Islet precursor cell (in vitro differentiated cells): ENCODE measurements at regions not wholly inside any gene's neighbourhood (a gene's known extent, or its start where the extent isn't known, plus 50 kb on each side); places are given as distances from the start of the nearest gene placed in this dataset.
"Not testable (repeated sequence)": the region's sequence is repeated elsewhere in the genome, so short reads cannot be mapped to it uniquely, and the experiment has no call there.

Experiments used
- DNase-seq: peaks from one replicate; pipeline ENCODE4 v3.0.0-alpha.2; 2018

DNA sequence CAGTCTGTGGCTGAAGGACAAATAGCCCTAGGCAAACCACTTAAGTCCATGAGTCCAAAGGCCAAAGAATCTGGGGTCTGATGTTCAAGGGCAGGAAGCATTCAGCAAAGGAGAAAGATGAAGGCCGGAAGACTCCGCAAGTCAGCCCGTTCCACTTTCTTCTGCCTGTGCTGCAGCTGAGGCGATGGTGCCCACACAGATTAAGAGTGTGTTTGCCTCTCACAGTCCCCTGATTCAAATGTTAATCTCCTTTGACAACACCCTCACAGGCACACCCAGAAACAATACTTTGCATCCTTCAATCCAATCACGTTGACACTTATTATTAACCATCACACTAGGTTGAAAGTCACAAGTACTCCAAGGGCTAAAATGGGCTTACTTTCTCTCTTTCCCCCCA, 605.4 kb upstream of the GNPDA2 start:
- no peak for DNase-seq

DNA sequence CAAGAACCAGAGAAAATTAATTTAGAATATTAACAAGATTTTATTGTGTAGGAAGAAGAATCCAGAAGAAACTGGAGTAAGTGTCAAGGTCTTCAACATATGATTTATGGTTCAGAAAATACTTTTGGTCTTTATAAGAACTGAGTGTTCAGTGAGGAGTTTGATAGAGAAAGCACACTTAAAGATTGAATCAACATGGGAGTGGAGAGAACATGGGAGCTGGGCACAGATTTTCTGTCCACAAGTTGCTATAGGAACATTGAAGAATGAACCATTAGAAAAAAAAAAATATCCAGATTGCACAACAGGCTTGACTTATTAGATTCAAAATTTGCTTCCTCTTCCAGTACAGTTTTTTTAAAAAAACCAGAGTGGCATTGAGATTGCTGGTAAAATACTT, 601.2 kb upstream of the GNPDA2 start:
- DNase-seq: no peak

DNA sequence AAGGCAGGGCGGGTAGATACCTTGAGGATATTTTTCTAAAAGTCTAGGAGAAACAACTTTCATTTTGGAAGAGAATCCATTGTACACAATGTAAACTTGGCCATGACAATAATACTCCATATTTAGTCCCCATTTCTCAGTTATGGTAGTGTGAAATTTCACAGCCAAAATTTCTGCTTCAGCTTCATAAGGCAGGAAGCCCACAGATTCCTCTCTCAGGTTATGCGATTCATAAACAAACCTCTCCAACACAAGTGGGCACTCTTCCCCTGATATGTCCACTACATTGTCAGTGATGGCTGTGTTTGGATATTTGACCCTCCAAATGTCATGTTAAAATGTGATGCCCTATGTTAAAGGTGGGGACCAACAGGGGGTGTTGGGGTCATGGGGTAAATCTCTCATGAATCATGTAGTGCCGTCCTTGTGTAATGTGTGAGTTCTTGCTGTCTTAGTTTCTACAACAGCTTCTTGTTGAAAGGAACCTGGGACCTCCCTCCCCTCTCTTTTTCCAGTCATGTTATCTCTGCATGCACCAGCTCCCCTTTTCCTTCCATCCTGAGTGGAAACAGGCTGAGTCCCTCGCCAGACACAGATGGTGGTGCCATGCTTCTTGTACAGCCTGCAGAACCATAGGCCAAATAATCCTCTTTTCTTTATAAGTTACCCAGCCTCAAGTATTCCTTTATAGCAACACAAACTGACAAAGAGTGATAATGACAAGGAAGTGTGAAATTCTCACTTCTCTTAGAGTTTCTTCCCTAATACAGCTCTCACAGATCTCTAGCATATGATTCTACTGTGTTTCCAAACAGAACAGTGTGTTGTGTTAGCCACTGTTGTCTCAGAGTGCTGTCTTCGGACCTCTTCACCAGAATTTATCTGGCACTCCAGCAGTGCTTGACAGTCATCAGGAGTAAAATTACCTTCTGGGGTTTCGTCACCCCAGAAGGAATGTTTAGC, 598.4 kb upstream of the GNPDA2 start:
- no peak for DNase-seq

DNA sequence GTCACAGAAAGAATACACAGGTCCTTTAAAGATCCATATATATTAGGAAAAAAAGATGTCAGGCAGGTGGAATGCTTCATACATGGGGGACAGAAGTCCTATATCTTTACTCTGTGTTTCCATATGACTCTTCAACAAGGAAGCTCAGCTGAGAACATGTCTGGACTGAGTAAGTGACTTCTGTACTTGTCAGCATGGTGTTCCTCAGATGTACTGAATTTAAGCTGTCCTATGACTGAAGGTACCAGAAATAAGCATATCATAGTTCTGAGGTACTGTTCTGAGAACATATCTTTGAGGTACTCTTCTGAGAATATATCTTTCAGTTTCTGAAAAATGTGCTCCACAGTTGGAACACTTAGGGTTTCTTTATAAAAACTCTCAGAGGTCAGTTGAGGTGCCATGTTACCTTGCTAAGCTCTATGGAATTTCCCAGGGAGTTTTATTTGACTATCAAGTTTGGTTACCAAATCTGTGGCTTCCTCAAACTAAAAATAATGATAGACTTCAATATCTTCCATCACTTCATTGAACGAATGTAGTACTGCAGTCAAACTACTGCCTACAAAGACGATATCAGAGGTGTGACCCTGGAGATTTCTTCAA, 597.2 kb upstream of the GNPDA2 start:
- DNase-seq: no peak

DNA sequence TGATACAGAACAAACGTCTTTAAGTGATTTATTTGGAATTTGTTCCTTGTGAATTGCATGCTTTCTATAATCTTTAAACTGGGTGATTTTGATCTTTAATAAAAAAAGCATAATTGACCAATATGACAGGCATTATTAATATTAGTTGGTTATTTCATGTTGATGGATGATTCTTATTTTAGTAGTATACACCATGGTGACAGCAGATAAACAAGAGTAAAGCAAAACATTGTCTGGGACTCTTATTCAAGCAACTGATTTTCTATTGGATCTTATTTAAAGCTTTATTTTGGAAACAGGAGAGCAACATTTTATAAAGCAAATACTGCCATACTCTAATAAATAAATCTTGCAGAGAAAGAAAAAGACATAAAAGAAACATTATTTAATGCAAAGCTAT, 591.4 kb upstream of the GNPDA2 start:
- DNase-seq: no peak

DNA sequence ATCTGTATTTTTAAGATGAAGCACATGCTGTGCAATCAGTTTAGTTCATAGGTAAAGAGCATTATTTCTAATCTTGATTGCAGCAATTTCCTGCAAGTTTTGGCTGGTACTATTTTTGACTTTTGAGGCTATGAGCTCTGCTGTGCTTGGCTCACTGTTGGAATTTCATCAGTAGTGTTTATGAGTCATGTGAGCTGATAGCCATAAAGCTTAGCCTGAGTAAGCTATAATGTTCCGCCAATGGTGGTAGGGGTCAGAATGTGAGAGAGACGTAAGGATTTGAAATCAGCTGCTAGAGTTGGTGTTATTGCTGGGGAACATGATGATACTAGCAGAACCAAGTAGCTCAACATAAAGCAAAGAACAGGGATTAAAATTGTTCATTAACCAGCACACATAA, 590.9 kb upstream of the GNPDA2 start:
- no peak for DNase-seq

DNA sequence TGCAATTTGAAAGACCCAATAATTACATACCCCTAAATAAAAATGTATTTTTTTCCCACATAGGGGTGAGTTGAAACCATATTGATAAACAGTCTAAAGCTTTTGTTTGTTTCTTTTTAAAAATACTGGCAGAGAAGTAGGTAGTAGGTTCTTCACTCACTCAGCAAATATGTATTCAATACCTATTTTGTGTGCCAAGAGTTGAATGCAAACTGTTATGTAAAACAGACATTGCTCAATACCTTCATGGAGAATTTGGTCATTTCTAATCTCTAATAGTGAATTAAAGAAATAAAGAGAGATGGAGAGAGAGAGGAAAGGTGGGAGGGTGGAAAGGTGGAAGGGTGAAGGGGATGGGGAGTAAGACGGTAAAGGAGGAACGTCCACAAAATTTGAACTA, 589.9 kb upstream of the GNPDA2 start:
- DNase-seq: no peak

DNA sequence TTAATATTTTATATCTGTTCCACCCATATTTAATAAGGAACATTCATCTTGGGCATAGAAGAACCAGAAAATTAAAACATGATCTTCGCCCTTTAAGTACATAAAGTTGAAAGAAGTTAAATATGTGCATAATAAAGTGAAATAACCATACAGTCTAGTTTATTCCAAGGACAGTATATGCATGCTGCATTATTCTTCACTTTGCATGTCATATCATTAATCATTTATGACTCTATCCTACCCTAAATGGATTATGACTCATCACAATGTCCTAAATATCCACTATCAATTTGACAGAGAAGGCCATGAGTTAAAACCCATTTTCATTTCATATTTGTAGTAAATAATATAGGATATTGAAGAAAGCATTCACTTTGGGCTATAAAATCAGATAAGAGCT, 576.5 kb upstream of the GNPDA2 start:
- DNase-seq: no peak

DNA sequence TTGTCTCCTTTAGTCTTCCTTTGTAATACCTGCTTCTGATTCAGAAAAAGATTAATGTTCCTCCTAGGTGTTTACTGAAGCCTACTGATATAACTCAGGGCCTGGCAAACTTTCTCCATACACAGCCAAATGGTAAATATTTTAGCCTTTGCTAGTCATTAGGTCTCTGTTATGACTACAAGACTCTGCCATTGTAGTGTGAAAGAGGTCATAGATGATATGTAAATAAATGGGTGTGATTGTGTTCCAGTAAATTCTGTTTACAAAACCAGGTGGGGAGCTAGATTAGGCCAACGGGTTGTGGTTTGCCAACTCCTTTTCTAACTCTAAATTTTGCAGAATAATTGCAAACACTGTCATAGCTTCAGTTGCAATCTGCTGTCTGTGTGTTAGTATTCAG, 568.1 kb upstream of the GNPDA2 start:
- no peak for DNase-seq

DNA sequence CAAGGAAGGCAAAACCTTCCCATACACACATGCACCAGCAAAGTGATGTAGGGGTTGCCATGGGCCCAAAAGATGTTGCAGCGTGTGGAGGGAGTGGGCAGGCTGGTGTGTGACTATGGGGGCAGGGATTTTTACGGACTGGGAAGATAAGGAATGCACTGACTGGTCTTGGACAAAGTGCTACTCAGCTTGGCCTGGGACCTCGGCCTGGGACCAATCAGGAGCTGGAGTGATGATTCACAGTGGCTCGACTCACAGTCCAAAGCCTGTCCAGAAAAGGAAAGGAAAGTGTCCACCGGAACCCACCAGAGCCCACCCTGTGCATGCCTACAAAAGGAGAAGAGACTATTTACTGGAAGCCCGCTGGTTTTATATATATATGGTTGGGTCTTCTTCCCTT, 567.0 kb upstream of the GNPDA2 start:
- peak; percentile 72 for DNase-seq

DNA sequence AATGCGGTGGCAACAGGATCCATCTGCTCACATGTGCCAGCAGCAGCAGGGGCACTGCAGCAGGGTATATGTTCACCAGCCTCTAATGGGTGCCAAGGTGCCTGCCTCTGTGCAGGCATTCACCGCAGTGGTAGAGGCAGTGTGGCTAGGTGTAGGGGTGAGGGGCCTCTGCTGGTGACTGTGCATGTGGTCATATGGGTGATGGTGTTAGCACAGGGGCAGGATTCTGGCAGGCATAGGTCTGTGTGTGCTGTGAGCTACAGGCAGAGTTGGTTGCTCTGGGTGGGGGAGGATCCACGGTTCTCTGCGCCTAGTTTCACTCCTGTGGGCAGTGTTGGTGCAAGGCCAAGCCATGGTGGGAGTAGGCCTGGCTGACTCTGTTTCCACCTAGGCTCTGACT, 566.5 kb upstream of the GNPDA2 start:
- DNase-seq: no peak

DNA sequence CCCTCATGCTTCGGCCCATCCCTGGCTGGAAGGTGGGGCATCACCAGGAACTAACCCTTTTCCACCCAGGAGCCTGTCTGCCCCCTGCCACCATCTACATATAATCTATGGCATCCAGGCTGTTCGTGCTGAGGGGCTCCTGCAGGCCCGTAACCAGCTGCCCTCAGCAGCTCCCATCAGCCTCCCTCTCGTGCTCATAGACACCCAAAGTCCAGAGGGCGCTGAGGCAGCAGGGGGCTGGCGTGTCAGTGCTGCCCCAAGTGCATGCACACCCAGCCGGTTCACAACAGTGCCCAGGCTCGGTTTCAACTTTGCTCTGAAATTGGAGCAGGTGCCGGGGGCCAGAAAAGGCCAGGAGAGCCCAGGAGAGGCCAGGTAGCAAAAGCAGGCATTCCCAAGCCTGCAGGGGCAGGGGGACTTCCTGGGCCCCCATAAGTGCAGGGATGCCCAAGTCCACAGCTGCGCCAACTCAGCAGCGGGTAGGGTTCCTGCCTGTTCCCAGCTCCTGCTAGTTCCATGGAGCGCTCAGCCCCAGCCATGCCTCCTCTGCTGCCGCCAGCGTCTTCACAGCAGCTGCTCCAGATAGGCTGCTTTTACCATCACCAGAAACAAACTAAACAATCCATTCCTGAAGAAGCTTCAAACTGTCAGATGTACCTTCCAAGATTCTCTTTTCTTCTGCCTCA, 558.2 kb upstream of the GNPDA2 start:
- DNase-seq: no peak

DNA sequence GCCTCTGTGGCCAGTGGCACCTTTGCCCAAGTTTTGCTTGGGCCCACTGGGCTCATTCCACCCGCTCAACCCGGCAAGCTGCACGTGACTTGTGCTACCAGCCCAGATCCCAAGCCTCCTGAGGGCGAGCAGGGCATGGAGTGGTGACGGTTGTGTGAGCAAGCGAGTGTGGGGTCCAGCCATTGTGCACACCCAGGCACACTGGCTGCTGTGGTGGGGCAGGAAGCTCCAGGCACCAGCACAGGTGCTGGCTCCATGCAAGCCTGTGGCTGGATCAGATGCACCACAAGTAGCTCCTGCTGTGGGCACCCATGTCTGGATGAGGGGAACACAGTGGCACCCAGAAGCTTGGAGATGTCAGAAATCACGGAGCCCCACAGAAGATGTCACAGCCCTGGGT, 557.0 kb upstream of the GNPDA2 start:
- DNase-seq: no peak

DNA sequence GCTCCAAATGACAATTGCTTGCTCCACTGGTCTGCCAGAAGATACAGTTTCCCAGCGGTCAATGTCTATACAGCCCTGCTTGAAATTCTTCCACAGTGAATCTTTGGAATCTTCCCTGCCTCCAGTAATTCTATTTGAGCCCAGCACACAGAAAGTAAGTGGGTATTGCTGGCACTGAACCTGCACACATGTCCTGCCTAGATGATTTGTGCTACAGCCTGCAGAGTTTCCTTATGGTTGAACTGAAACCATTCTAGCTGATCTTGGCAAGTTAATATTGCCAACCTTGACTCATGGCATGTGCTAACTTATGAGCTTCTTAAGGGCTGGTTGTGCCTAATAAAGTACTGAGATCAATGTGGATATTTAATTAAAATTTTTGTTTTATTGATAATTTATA, 553.8 kb upstream of the GNPDA2 start:
- no peak for DNase-seq

DNA sequence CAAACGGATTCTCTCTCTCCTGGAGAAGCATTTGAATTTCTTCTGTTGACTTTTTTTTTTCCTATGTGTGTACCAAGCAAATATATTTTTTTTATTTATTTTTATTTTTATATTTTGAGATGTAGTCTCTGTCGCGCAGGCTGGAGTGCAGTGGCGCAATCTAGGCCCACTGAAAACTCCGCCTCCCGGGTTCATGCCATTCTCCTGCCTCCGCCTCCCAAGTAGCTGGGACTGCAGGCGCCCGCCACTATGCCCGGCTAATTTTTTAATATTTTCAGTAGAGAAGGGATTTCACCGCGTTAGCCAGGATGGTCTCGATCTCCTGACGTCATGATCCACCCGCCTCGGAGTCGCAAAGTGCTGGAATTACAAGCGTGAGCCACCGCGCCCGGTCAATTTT, 549.5 kb upstream of the GNPDA2 start:
- no peak for DNase-seq

DNA sequence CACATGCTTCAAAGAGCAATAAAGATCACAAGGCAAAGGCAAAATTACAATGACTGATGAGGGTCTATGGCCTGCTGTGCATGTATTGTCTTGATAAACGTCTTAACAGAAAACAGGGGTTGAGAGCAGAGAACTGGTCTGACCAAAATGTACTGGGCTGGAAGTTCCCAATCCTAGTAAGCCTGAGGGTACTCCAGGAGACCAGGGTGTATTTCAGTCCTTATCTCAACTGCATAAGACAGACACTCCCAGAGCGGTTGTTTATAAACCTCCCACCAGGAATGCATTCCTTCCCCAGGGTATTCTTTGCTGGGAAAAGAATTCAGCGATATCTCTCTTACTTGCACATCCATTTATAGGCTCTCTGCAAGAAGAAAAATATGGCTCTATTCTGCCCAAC, 521.8 kb upstream of the GNPDA2 start:
- DNase-seq: not testable (repeated sequence)

DNA sequence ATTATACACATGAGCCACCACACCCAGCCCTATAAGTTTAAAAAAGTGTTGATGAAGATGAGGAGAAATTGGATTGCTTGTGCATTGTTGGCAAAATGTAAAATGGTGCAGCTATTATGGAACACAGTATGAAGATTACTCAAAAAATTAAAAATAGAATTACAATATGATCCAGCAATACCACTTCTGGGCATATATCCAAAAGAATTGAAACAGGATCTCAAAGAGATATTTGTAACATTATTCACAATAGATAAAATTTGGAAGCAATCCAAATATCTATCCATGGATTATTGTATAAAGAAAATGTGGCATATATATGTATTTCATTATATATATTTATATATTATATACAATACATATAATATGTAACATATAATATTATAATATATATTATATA, 515.6 kb upstream of the GNPDA2 start:
- DNase-seq: no peak

DNA sequence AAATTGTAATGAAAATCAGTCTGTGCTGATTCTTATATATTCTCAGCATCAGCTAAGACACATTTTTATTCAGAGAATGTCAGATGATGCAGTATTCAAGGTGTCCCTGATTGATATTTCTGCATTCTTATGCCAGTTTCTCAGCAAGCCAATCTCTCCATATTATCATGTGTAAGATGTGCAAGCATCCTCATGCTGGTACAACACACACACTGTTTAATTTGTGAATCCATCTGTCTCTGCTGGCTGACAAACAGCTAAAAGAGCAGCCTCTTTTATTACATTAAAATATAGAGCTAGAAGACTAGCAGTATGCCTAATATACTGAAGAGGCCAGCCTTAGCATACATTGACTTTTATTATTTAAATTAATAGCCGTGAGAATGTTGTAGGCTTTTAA, 502.9 kb upstream of the GNPDA2 start:
- DNase-seq: no peak

DNA sequence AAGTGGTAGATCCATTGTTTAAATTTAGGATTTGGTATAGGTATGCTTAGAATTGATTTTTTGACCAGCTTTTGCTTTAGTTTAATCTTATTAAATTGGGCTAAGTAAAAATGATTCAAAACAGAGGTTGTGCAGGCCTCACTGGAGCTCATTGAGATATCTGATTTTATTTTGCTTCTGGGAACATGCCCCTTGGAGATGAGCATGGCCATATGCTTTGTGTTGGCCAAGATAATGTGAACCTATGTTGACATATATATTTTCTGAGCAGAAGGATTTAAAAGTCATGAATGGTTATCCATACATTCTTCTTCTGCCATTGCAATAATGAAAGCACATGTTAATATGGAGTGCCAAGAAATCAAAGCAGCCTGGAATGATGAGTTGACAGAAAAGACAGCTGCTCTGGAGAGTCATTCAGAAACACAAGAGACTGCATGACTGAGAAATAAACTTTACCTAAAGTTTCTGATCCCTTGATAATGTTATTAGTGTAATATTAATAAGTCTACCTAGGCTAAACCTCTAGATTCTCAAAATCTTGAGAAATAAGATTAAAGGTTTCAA, 489.7 kb upstream of the GNPDA2 start:
- DNase-seq: no peak

DNA sequence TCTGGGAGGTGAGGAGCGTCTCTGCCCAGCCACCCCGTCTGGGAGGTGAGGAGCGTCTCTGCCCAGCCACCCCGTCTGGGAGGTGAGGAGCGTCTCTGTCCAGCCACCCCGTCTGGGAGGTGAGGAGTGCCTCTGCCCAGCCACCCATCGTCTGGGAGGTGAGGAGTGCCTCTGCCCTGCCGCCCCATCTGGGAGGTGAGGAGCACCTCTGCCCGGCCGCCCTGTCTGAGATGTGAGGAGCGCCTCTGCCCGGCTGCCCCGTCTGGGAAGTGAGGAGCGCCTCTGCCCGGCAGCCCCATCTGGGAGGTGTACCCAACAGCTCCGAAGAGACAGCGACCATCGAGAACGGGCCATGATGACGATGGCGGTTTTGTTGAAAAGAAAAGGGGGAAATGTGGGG, 482.1 kb upstream of the GNPDA2 start:
- DNase-seq: not testable (repeated sequence)

DNA sequence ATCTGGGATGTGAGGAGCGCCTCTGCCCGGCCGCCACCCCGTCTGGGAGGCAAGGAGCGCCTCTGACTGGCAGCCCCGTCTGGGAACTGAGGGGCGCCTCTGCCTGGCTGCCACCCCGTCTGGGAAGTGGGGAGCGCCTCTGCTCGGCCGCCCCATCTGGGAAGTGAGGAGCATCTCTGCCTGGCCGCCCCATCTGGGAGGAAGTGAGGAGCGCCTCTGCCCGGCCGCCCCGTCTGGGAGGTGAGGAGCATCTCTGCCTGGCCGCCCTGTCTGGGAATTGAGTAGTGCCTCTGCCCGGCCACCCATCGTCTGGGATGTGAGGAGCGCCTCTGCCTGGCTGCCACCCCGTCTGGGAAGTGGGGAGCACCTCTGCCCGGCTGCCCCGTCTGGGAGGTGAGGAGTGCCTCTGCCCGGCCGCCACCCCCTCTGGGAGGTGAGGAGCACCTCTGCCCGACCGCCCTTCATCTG, 481.5 kb upstream of the GNPDA2 start:
- DNase-seq: not testable (repeated sequence)

DNA sequence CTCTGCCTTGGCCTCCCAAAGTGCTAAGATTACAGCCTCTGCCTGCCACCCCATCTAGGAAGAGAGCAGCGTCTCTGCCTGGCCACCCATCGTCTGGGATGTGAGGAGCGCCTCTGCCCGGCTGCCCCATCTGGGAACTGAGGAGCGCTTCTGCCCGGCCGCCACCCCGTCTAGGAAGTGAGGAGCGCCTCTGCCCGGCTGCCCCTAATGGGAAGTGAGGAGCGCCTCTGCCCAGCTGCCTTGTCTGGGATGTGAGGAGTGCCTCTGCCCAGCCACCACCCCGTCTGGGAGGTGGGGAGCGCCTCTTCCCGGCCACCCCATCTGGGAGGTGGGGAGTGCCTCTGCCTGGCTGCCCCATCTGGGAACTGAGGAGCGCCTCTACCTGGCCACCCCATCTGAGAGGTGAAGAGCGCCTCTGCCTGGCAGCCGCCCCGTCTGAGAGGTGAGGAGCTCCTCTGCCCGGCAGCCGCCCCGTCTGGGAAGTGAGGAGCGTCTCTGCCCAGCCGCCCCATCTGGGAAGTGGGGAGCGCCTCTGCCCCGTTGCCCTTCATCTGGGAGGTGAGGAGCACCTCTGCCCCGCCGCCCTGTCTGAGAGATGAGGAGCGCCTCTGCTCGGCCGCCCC, 481.0 kb upstream of the GNPDA2 start:
- DNase-seq: not testable (repeated sequence)

DNA sequence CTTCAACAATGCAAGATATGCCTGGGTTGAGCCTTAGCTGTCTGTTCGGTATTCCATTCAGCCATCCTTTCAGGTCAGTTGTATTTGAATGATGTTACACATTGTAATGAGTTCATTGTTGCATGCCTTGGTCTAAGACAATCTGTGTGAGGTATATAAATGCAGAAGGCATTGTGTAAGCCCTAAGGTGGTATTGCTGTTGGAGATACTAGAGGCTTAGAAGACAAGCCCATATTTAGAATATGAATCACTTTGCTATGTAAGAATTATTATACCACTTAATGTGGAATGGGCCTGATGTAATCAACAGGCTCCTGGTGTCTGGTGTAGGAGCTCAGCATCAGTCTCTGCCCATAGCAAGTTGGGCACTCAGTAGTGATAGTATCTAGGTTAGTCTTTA, 473.4 kb upstream of the GNPDA2 start:
- DNase-seq: no peak
